Adrenal gland (tissue), 9 donors: ENCODE measurements at regions not wholly inside any gene's neighbourhood (a gene's known extent, or its start where the extent isn't known, plus 50 kb on each side); places are given as distances from the start of the nearest gene placed in this dataset.
A peak's percentile ranks its signal among the peaks of the same experiment; 100 is the strongest.

Experiments
- DNase-seq, 7 donors: peaks; one replicate each; pipeline ENCODE4 v3.0.0-alpha.2; 2019 to 2020
- H3K27ac ChIP-seq, 5 donors: fragments of 200-600 bp; sonication (generic) in 4 of 5; 1 replicate in 3 of 5; 2 replicates in 2 of 5; pipeline versions ENCODE4 v1.5.1 to v1.8.0; 2016 to 2020; ENCODE audit warnings: mild to moderate bottlenecking in 1 of 5
- H3K27me3 ChIP-seq: fragments of 200-600 bp; 2 replicates; pipeline ENCODE4 v1.8.0; 2021
- H3K36me3 ChIP-seq, 2 donors: fragments of 200-600 bp; replicated peaks in 1 of 2; 1 replicate in 1 of 2; 2 replicates in 1 of 2; pipeline versions ENCODE4 v1.5.1 to v1.8.0; 2018 to 2022
- H3K4me1 ChIP-seq, 2 donors: fragments of 200-600 bp; replicated peaks in 1 of 2; 1 replicate in 1 of 2; 2 replicates in 1 of 2; pipeline versions ENCODE4 v1.5.1 to v1.8.0; 2018 to 2021
- H3K4me3 ChIP-seq, 4 donors: fragments of 200-600 bp; sonication (generic) in 3 of 4; one replicate each; pipeline ENCODE4 v1.5.1; 2016 to 2018
- H3K9me3 ChIP-seq, 3 donors: fragments of 200-600 bp; sonication (generic) in 1 of 3; replicated peaks in 1 of 3; 1 replicate in 2 of 3; 2 replicates in 1 of 3; pipeline versions ENCODE4 v1.5.1 to v1.8.0; 2016 to 2021
- POLR2A ChIP-seq, 2 donors: fragments of 450-650 bp; IDR thresholded peaks; one replicate each; pipeline ENCODE4 v1.6.1; 2017; ENCODE audit warnings: antibody characterized with exemption in 2 of 2, mild to moderate bottlenecking in 2 of 2, moderate library complexity in 1 of 2
- WGBS, 4 donors: extraction: QIAGEN DNeasy Blood & Tissue Kit in 2 of 4; methylation state at CpG; one replicate each; pipeline versions ENCODE4 v1.1.5 to v1.1.7; 2013 to 2017; 5-methylcytosine and 5-hydroxymethylcytosine counted together
- intact Hi-C, 2 donors: fragments of 100-400 bp; cut with DNase I; formaldehyde crosslinking; loops; one replicate each; pipeline versions ENCODE4 v1.14.1 to v1.15.0; 2022 to 2023
- TF ChIP-seq, protein P1 (sequence below), 6 experiments: fragments of 450-650 bp in 4 of 6; fragments of 200-600 bp in 2 of 6; sonication (generic) in 1 of 6; IDR thresholded peaks; 1 replicate in 5 of 6; 2 replicates in 1 of 6; pipeline versions ENCODE4 v1.5.1 to v1.8.0; 2016 to 2021; ENCODE audit warnings: antibody characterized with exemption in 6 of 6, mild to moderate bottlenecking in 2 of 6, moderate library complexity in 1 of 6
- donor health status: healthy with polysubstance abuse.
- donor health status: Bipolar disorder and iron deficiency.
- donor health status: DM: yes; HTN: yes; CAD: no.
- donor health status: DM: no; HTN: no; CAD: no.
- donor health status: DM: no; HTN: no; CAD: no.

- no peaks in the 10 kb centered on the region for H3K27me3 ChIP-seq
Measured at GRCh38 chr11:28684011-28684586, 575.9 kb downstream of the METTL15 start.

DNA sequence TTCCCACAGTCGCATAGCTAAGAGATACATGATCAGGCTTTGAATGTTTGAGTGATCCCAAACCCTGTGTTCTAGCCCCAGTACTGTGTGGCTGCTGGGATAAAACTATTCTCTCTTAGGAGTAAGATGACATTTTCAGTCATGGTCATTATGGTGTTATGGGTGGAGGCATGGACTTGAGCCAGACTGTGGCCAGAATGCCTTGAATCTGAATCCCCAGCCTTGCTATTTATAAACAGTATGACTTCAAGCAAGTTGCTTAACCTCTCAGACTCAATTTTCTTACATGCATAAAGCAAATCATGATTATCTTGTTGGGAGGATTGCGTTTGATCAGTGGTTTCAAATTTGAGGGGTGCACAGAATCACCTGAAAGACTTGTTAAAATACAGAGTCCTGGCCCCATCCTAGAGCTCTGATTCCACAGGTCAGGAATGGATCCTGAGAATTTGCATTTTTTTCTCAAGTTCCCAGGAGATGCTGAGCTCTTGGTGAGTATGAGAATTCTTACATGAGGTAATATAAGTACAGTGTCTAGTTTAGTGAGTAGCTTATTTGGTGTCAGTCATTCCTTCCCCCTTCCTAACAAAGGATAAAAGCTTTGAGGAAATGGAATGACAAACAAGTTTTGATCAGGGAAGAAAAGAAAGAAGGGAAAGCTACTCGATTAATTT is 571.7 kb downstream of the METTL15 start:
- intact Hi-C loops, result no loop called here
- no peaks in the 10 kb centered on the region for H3K9me3 ChIP-seq
- no peaks in the 10 kb centered on the region for H3K36me3 ChIP-seq
- H3K27ac ChIP-seq, result no peak overlapping the region
- TF ChIP-seq, protein P1, sequence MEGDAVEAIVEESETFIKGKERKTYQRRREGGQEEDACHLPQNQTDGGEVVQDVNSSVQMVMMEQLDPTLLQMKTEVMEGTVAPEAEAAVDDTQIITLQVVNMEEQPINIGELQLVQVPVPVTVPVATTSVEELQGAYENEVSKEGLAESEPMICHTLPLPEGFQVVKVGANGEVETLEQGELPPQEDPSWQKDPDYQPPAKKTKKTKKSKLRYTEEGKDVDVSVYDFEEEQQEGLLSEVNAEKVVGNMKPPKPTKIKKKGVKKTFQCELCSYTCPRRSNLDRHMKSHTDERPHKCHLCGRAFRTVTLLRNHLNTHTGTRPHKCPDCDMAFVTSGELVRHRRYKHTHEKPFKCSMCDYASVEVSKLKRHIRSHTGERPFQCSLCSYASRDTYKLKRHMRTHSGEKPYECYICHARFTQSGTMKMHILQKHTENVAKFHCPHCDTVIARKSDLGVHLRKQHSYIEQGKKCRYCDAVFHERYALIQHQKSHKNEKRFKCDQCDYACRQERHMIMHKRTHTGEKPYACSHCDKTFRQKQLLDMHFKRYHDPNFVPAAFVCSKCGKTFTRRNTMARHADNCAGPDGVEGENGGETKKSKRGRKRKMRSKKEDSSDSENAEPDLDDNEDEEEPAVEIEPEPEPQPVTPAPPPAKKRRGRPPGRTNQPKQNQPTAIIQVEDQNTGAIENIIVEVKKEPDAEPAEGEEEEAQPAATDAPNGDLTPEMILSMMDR (IDR thresholded peaks at IDR 0.05), result no peak
- TF ChIP-seq POLR2A (IDR thresholded peaks at IDR 0.05), result no peak
- H3K27me3 ChIP-seq, result no peaks in the 10 kb centered on the region
- DNase-seq, result peak in 2 of 7 donors; percentile 8 to 22
- WGBS, 4 donors, result 79 to 92% (median 87%) methylated on average over 3 of the region's 3 CpGs
- no peak overlapping the region for H3K4me3 ChIP-seq
- no peaks in the 10 kb centered on the region for H3K4me1 ChIP-seq

More at GRCh38 chr11:28684011-28684586, 575.9 kb downstream of the METTL15 start:
- no peak overlapping the region for H3K27ac ChIP-seq
- DNase-seq, result no peak
- no peaks in the 10 kb centered on the region for H3K9me3 ChIP-seq
- no peaks in the 10 kb centered on the region for H3K36me3 ChIP-seq
- TF ChIP-seq POLR2A (IDR thresholded peaks at IDR 0.05), result no peak
- TF ChIP-seq, protein P1 (IDR thresholded peaks at IDR 0.05), result no peak
- intact Hi-C loops, result no loop called here
- 51 to 55% (median 54%) methylated on average over 4 of the region's 4 CpGs for WGBS, 4 donors
- H3K4me3 ChIP-seq, result no peak overlapping the region
- no peaks in the 10 kb centered on the region for H3K4me1 ChIP-seq

DNA sequence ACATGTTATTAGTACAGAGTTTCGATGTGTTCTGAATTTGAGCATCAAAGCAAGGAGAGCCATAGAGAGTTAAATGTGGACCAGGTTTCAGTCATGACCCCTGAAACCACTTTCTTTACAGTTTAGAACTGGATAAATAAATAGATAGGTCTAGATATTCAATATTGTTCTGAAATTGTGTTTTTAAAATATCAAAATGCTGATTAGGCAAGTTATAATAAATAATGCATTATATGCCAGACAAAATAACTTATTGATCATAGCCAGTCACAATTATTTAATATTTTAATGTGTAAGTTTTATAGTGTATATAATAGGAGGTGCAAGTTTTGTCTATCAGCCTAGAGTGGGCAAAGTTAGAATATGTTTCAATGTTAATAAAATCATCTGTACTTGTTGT is 569.5 kb downstream of the METTL15 start:
- no peaks in the 10 kb centered on the region for H3K27me3 ChIP-seq
- no peaks in the 10 kb centered on the region for H3K4me1 ChIP-seq
- intact Hi-C loops, result no loop called here
- H3K27ac ChIP-seq, result no peak overlapping the region
- no peaks in the 10 kb centered on the region for H3K36me3 ChIP-seq
- no peak for DNase-seq
- H3K9me3 ChIP-seq, result no peaks in the 10 kb centered on the region
- TF ChIP-seq POLR2A (IDR thresholded peaks at IDR 0.05), result no peak
- TF ChIP-seq, protein P1 (IDR thresholded peaks at IDR 0.05), result no peak
- H3K4me3 ChIP-seq, result no peak overlapping the region
- 86 to 97% (median 96%) methylated on average over 1 of the region's 1 CpG for WGBS, 4 donors

DNA sequence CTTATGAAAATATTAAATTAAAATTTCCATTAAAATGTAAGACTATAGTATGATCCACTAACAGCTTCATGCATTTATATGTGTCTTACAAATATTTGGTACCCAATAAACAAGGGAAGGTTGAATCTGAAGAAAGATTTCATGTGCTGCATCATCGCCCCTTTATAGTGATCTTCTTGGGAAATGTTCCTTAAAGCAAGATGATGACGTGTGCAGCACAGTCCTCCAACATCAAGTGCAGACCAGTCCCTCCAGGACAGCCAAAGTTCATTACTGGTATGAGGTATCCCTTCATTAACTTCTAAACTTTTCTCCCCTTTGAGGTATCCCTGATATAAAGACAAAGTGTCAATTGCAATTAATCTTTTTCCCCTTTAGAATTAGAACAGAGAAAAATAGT is 567.0 kb downstream of the METTL15 start:
- TF ChIP-seq, protein P1 (IDR thresholded peaks at IDR 0.05), result no peak
- TF ChIP-seq POLR2A (IDR thresholded peaks at IDR 0.05), result no peak
- H3K4me1 ChIP-seq, result no peaks in the 10 kb centered on the region
- no peak overlapping the region for H3K4me3 ChIP-seq
- no peaks in the 10 kb centered on the region for H3K27me3 ChIP-seq
- H3K9me3 ChIP-seq, result no peaks in the 10 kb centered on the region
- no peak overlapping the region for H3K27ac ChIP-seq
- H3K36me3 ChIP-seq, result no peaks in the 10 kb centered on the region
- DNase-seq, result no peak
- WGBS, 4 donors, result 86 to 95% (median 91%) methylated on average over 2 of the region's 2 CpGs
- intact Hi-C loops, result no loop called here
